ENCODE measurements at regions not wholly inside any gene's neighbourhood (a gene's known extent, or its start where the extent isn't known, plus 50 kb on each side); places are given as distances from the start of the nearest gene placed in this dataset.
"Not testable (repeated sequence)": the region's sequence is repeated elsewhere in the genome, so short reads cannot be mapped to it uniquely, and the experiment has no call there.

DNA sequence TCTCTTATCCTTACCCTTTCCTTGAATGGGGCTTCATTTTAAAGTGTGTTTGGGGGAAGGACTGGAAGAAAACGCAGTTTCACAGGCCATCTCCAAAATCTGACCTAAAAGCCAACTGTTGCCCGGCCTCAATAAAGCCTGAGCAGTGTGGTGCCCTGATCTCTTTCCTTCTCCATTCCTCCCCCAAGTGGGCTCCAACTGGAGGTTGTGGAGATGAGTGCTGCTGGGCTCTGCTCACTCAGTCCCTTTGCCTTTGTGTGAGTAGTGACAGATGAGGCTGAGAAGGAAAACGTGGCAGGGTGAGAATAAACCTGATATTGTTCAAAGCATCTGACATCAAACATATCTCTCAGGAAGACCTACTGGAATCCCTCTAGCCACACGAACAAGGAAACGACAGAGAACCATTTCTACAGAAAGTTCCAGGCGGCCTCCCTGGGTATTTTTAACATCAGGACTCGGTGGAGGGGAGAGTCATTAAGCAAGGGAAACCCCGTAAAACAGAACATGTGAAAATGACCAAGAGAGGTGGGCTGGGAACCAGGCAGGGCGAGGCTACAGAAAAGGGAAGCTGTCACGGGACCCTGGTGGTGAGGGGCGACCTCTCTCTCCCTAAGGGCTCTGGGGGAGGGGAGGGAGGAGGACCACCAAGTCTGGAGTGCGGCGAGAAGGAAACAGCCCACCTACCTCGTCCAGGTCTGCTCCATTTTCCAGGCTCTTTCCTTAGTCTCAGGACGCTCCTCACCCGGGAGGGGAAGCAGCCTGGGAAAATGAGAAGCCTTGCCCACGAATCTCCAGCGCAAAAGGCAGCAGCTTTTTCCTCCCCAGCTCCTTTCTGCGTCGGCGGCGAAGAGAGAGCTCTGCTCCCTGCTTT is 59.1 kb upstream of the NBPF26 start:
- intact Hi-C loops (cut with DNase I); H3K27ac ChIP-seq; DNase-seq; H3K4me1 ChIP-seq; H3K27me3 ChIP-seq; H3K36me3 ChIP-seq; H3K9me3 ChIP-seq: not testable (repeated sequence)
- ATAC-seq: peak; percentile 69
- H3K4me3 ChIP-seq: peak overlapping the region in 1 of 2 donors; percentile 23

DNA sequence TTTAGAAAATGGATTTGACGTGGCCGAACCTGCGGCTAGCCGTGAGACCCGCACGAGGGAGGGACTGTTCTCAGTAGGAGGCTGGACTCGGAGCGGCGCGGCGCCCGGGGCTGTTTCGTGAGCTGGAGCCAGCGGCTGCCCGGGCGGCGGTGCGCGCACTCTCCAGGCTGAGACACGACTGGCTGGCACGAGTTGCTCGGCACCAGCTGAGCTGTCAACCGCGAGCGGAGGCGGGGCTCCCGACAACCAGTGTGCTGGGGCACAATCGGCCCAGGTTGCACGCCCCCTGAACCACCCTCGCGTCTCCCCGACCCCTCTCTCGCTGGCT is 58.5 kb upstream of the NBPF26 start:
- H3K4me1 ChIP-seq; intact Hi-C loops (cut with DNase I); H3K27me3 ChIP-seq; H3K36me3 ChIP-seq; H3K9me3 ChIP-seq; H3K27ac ChIP-seq: not testable (repeated sequence)
- DNase-seq (peak in 2 of 4 donors; percentile 31 to 55), ATAC-seq (peak; percentile 100)
- peak overlapping the region in 1 of 2 donors; percentile 23 for H3K4me3 ChIP-seq

DNA sequence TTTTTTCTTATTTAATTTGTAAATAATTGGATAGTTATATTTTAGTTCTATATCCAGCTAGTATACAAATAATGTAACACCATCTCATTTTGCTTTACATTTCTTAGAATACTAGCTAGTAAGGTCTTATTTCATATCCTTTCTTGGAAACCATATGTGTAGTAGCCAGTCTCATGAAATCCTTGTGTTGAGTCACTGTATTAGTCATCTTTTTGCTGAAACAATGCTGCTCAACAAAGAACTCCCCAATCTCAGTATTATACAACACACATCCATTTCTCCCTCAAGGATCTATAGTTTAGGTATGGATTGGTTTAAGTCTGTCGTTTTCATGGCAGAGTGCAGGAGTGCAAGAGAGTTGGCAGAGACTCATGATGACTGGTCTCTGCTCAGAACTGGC is 55.6 kb upstream of the NBPF26 start:
- not testable (repeated sequence) for H3K27me3 ChIP-seq, ATAC-seq, H3K4me1 ChIP-seq

More for the DNA sequence above, 55.6 kb upstream of the NBPF26 start:
- intact Hi-C loops (cut with DNase I); DNase-seq; H3K9me3 ChIP-seq; H3K27ac ChIP-seq; H3K4me3 ChIP-seq; H3K36me3 ChIP-seq: not testable (repeated sequence)
